ENCODE measurements at regions not wholly inside any gene's neighbourhood (a gene's known extent, or its start where the extent isn't known, plus 50 kb on each side); places are given as distances from the start of the nearest gene placed in this dataset.

- in situ Hi-C loops (cut with MboI; ENCODE audit: low sequenced_read_pairs), result no loop called here
These were observed 750.9 kb upstream of the STXBP6 start for GRCh38 chr14:25800841-25801240.

GRCh38 chr14:25788252-25788651, 738.3 kb upstream of the STXBP6 start:
- in situ Hi-C loops (cut with MboI; ENCODE audit: low sequenced_read_pairs), result no loop called here

GRCh38 chr14:25765909-25766308, 716.0 kb upstream of the STXBP6 start:
- in situ Hi-C loops (cut with MboI; ENCODE audit: low sequenced_read_pairs), result no loop called here

GRCh38 chr14:25759920-25760655, 710.1 kb upstream of the STXBP6 start:
- in situ Hi-C loops (cut with MboI; ENCODE audit: low sequenced_read_pairs), result no loop called here

- in situ Hi-C loops (cut with MboI; ENCODE audit: low sequenced_read_pairs), result no loop called here
These were observed 709.3 kb upstream of the STXBP6 start for GRCh38 chr14:25759256-25759655.

- in situ Hi-C loops (cut with MboI; ENCODE audit: low sequenced_read_pairs), result no loop called here
These were observed 707.4 kb upstream of the STXBP6 start for GRCh38 chr14:25757364-25757763.

GRCh38 chr14:25756876-25757275, 706.9 kb upstream of the STXBP6 start:
- in situ Hi-C loops (cut with MboI; ENCODE audit: low sequenced_read_pairs), result no loop called here

GRCh38 chr14:25753130-25753529, 703.2 kb upstream of the STXBP6 start:
- in situ Hi-C loops (cut with MboI; ENCODE audit: low sequenced_read_pairs), result no loop called here

GRCh38 chr14:25750436-25750835, 700.5 kb upstream of the STXBP6 start:
- in situ Hi-C loops (cut with MboI; ENCODE audit: low sequenced_read_pairs), result no loop called here

Measured in HL-60/S4 treated with phorbol 12-myristate 13-acetate at 8.2 ng/mL for 4 days and 3 days (cell line).